HG02981 (cell line): ENCODE measurements at regions not wholly inside any gene's neighbourhood (a gene's known extent, or its start where the extent isn't known, plus 50 kb on each side); places are given as distances from the start of the nearest gene placed in this dataset.
"Not testable (repeated sequence)": the region's sequence is repeated elsewhere in the genome, so short reads cannot be mapped to it uniquely, and the experiment has no call there.

ENCODE experiments used
- ATAC-seq: cut with Tn5 transposase; IDR thresholded peaks from one replicate; pipeline ENCODE4 v1.9.1; 2021; ENCODE audit warnings: mild to moderate bottlenecking, moderate library complexity; ENCODE audit not compliant: unreplicated experiment

GRCh38 chrX:1016926-1017325 is 195.5 kb downstream of the CRLF2 start:
- not testable (repeated sequence) for ATAC-seq

GRCh38 chrX:1016281-1016680 is 196.2 kb downstream of the CRLF2 start:
- ATAC-seq, result not testable (repeated sequence)

GRCh38 chrX:1012678-1013300 is 199.7 kb downstream of the CRLF2 start:
- no peak for ATAC-seq

GRCh38 chrX:1011691-1012283 is 200.7 kb downstream of the CRLF2 start:
- ATAC-seq, result no peak

- ATAC-seq, result no peak
These were observed 202.7 kb downstream of the CRLF2 start for GRCh38 chrX:1009771-1010170.

GRCh38 chrX:1006156-1006730 is 206.2 kb downstream of the CRLF2 start:
- ATAC-seq, result no peak

- no peak for ATAC-seq
These were observed 209.8 kb downstream of the CRLF2 start for GRCh38 chrX:1002611-1003010.

GRCh38 chrX:997631-998137 is 214.8 kb downstream of the CRLF2 start:
- no peak for ATAC-seq

GRCh38 chrX:994780-995179 is 217.7 kb downstream of the CRLF2 start:
- ATAC-seq, result no peak

GRCh38 chrX:989959-990510 is 222.4 kb downstream of the CRLF2 start:
- peak; percentile 94 for ATAC-seq

- ATAC-seq, result not testable (repeated sequence)
These were observed 223.9 kb downstream of the CRLF2 start for GRCh38 chrX:988530-988929.

- no peak for ATAC-seq
These were observed 230.4 kb downstream of the CRLF2 start for GRCh38 chrX:981791-982626.

GRCh38 chrX:980587-981235 is 231.7 kb downstream of the CRLF2 start:
- no peak for ATAC-seq

GRCh38 chrX:979127-979526 is 233.3 kb downstream of the CRLF2 start:
- ATAC-seq, result not testable (repeated sequence)

GRCh38 chrX:973010-973632 is 239.3 kb downstream of the CRLF2 start:
- ATAC-seq, result no peak

GRCh38 chrX:968148-968965 is 244.1 kb downstream of the CRLF2 start:
- ATAC-seq, result no peak

- ATAC-seq, result no peak
These were observed 245.9 kb downstream of the CRLF2 start for GRCh38 chrX:966396-967070.

- ATAC-seq, result peak; percentile 65
These were observed 247.5 kb downstream of the CRLF2 start for GRCh38 chrX:964831-965416.
